GM19328 (cell line): ENCODE measurements at regions not wholly inside any gene's neighbourhood (a gene's known extent, or its start where the extent isn't known, plus 50 kb on each side); places are given as distances from the start of the nearest gene placed in this dataset.
"Not testable (repeated sequence)": the region's sequence is repeated elsewhere in the genome, so short reads cannot be mapped to it uniquely, and the experiment has no call there.

ENCODE experiments used
- ATAC-seq: cut with Tn5 transposase; IDR thresholded peaks from one replicate; pipeline ENCODE4 v1.9.1; 2021; ENCODE audit warnings: mild to moderate bottlenecking, moderate library complexity; ENCODE audit not compliant: unreplicated experiment

DNA sequence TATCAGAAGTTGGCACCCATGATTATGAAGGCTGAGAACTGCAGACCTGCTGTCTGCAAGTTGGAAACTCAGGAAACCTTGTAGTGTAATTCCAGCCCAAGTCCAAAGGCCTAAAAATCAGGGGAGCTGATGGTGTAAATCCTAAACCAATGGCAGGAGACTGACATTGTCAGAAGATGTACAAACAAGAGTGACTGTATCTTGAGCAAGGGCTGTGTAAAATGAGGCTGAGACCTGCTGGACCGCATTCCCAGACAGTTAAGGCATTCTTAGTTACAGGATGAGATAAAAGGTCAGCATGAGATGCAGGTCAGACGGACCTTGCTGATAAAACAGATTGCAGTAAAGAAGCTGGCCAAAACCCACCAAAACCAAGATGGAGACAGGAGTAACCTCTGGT is 147.7 kb downstream of the COG6 start:
- ATAC-seq = no peak

DNA sequence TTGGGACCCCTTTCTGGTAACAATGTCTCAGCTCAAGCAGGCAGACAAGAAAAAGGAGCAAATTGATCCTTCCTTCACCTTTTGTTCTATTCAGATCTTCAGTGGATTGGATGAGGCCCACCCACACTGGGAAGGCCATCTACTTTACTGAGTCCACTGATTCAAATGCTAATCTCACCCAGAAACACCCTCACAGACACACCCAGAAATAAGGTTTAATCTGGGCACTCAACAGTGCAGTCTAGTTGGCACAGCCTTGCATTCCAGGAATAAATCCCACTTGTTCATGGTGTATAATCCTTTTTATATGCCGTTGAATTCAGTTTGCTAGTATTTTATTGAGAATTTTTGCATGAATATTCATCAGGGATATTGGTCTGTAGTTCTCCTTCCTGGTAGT is 148.4 kb downstream of the COG6 start:
- no peak for ATAC-seq

DNA sequence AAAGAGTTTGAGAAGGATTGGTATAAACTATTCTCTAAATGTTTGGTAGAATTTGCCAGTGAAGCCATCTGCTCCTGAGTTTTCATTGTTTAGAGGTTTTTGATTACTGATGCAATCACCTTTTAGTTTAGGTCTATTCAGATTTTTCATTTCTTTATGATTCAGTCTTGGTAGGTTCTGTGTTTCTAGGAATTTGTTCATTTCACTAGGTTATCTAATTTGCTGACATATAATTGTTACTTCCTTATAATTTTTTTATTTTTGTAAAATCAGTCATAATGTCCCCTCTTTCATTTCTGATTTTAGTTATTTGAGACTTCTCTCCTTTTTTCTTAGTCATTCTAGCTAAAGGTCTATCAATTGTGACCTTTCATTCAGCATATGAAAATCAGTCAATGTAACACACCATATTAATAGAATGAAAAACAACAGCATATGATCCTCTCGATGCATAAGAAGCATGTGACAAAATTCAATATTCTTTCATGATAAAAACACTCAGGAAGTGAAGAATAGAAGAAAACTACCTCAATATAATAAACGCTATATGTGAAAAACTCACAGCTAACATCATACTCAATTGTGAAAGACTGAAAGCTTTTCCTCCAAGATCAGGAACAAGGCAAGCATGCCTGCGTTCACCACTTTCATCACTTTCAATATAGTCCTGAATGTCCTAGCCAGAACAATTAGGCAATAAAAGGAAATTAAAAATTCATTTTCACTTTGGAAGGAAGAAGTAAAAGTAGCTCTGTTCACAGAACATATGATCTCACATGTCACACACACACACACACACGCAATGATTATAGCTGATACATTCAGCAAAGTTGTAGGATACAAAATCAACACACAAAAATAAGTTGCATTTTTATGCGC is 149.1 kb downstream of the COG6 start:
- no peak for ATAC-seq

DNA sequence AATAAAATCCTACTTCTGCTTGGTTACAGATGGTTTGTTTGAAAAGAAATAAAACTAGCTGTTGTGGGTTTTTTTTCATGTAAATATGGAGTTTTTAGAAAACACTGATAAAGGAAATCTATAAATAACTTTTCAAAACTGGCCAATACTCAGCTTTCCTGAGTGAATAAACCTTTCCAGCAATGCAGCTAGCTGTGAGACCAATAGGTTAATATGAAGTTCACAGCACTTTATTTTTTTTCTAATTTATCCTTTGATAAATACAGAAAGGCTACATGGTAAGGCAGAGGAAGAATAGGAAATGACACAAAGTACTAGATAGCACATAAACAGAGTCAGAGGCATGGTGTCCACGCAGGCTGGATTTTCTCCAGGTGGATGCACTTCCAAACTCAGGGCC is 154.0 kb downstream of the COG6 start:
- no peak for ATAC-seq

DNA sequence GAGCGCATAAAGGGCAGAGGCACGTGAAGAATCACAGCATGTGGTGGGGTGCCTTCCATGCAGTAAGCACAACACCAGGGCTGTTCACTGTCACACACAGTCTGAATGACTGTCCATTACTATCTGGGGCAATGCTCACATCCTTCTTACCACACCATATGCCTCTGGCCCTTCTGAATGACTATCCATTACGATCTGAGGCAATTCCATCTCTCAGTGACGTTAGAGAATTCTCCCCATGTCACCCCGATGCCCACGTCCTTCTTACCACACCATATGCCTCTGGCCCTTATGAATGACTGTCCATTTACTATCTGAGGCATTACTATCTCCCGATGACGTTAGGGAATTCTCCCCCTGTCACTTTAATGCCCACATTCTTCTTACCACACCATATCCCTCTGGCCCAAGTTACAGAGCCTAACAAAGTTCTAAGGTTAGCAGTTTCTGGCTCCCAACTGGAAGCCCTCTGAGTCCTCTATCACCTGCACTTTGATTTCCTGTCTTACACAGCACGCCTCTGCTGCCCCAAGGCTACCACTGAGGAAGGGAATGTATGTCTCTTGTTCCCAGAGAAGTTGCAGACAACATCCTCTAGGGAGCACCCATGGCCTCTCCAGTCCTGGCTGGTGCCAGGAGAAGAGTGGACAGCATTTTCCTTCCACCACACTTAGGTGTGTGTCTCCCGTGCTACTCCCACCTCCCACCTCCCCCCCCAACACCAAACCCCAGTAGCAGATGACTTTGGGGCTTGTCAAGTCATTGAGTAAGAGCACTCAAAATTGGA is 154.8 kb downstream of the COG6 start:
- ATAC-seq = no peak

DNA sequence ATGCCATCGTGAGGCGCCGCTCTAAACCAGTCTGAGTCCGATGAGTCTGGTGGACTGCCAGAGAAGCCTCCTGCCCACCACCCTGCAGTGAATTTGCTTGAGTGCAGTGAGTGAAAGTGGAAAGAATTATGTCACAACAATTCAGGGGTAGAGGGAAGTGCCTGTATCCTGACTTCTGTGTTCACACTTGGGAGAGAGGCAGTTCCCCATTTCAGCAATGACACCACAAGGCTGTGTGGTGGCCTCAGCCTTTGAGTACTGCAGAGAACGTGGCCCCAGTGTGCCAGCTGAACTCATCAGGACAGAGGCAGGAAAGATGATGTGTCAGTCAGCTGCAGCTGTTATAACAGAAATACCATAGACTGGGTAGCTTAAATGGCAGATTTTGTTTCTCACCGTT is 155.6 kb downstream of the COG6 start:
- ATAC-seq = no peak

DNA sequence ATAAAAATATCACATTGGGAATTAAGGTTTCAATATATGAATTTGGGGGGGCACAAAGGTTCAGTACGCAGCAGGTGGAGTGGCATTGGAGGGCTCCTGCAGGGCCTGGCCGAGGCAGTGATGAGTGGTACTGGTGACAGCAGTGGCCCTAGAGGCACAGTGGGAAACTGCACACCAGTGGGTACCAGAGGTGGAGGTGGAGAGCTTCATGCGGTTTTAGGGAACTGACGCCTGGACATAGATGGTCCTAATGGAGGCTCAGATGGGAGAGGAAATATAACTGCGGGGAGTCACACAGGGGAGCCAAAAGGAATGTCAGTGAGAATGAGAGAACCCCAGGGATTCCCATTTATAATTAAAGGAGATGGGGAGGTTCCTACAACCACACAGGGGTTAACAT is 156.2 kb downstream of the COG6 start:
- no peak for ATAC-seq

DNA sequence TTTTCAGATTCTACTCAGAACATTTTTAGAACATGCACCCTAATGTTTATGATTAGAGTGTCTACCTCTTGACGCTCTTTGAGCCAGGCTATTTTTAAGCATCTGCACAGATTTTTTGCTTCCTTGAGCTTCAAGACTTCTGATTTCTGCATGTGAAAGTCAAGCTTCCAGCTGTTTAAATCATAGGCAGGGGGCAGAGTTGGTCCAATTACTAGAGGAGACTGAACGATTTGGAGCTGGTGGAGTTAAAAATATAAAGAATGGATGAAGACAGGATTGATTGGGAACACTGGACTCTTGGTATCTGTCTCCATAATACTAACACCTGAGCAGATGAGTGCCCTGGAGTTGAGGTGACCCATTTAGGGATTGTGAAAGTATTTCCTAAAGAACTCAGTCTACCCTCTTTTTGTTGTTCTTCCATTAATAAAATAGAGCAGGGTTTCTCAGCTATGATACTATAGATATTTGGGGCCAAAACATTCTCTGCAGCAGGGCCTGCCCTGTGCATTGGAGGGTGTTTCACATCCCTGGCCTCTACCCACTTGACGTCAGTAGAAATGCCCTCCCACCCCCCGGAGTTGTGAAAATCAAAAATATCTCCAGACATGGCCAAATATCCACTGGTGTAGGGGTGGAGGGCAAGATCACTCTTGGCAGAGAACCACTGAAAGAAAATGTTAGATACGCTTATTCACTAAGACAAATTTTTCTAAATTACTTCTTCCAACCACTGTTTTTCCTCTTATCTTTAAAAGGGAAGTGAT is 160.1 kb downstream of the COG6 start:
- ATAC-seq = no peak

DNA sequence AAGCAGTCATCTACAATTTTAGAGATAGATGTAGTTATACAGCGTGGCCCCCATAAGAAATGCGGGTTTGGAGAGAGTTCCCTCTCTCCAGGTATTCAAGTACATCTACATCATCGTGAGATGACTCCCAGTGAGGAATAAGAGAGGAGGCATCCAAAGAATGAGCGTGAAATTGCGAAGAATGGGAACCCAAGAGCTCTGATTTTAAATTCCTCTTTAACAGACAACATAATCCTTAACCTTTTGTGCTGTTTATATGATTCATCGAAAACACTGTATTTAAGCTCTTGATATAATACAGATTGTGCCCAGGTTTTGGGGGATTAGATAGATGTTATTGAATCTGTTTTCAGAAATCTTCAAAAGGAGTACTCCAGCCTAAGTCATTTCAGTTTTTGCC is 161.5 kb downstream of the COG6 start:
- ATAC-seq = no peak

DNA sequence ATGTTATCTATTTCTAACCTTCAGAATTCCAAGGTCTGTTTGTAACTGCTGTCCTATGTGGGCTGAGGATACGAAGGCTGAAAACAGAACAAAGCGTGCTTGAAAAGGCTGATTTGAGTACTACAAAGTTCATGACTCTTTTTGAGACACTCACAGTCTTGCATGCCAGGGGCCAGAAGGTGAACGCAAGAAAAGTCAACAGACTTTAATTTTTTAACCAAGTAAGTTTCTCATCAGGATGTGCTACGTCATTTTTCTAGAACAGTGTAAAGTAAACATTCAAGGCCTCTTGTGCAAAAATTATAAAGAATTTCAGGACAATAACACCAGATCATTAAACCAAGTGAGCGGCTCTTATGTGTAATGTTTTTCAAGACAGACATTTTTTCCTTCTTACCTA is 163.5 kb downstream of the COG6 start:
- no peak for ATAC-seq

DNA sequence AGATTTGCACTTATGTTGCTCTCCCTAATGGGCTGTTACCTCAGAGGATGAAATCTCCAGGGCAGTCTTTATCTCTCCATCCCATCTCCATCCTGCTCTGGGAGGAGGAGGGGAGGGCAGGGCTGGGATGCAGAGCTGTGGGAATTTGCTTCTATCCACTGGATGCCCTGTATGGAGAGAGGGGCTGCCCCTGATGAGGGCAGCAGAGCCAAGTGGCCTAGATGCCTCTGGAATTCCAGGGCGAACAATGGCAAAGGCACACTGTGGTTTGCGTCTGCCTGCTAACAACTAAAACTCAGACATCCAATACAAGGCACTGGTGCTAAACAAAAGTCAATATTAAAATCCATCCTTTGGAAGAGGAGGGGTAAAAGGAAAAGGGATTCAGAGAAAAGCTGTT is 165.1 kb downstream of the COG6 start:
- no peak for ATAC-seq

DNA sequence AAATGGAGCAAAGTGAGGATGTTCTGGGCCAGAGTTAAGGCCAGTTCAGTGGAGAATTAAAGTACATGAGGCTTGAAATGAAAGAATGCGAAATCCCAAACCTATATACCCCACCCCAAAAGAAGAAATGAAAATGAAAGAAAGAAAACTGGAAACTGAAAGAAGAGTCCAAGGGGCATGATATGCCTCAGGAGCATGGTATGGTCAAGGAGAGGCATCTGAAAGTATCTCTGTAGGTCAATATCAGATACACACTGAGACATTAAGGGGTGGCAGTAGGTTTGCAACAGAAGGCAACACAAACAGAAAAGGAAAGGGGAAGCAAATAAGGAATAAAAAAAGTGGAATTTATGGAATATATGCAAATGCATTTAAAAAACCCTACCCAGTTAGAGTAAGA is 166.5 kb downstream of the COG6 start:
- no peak for ATAC-seq

DNA sequence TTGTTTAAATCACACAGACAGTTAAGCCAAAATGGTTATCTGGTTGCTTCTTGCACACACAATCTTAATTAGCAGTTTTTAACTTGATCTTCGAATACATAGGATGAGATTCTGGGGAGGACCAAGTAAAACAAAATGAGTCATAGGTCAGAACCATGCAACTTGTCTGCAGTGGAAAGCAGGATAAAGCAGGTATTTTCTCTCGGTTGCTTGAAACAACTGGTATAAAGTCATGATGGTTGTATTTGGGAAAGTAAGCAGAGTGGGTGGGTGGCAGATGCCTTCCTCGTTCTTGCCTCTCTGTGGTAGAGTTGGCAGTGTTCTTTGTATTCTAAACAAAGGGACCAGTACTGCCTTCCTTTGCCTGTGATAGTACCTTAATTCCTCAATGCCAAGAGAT is 167.0 kb downstream of the COG6 start:
- ATAC-seq = no peak

DNA sequence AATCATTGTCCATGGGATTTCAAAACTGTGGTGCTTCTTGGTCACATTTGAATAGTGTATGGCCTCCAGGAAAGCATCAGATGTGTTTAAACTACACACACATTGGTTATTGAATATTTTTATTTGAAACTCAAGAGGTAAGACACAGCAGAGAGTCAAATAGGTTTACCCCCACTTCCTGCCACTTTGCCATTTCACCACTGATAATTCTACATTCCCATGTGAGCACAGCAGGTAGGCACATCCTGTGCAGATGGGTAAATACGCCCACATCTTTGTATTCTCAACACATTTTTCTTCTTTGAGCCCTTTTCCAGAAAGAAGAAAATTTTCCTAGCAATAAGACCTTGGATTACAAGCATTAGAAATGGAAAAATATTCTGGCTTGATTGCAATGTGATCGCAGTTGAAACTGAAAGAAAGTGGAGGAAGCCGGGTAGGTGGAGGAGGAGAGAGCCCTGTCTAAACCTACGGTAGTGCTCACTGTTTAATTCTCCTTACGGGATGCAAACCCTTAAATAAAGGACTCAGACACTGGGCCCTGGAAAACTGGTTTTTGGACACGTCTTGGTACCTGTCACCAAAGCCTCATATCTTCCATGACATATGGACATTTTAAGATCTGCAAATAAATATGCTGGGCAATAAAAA is 167.7 kb downstream of the COG6 start:
- no peak for ATAC-seq

DNA sequence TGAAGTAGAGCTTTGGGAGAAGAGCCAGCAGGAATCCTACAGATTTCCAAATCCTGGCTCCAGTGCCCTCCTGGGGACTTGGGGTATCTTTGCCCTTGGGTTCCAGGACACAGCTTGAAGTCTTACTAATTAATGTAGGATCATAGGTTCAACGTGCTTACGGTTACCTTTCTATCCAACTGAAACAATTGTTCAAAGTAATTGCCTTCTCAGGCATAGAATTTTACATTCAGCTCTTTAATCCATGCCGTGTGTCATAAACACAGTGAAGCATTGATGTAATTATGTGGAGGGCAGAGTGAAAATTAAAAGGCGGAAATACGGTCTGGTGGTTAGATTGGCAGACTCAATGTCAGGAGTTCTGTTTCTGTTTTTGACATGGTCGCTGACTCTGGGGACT is 170.4 kb downstream of the COG6 start:
- ATAC-seq = no peak

DNA sequence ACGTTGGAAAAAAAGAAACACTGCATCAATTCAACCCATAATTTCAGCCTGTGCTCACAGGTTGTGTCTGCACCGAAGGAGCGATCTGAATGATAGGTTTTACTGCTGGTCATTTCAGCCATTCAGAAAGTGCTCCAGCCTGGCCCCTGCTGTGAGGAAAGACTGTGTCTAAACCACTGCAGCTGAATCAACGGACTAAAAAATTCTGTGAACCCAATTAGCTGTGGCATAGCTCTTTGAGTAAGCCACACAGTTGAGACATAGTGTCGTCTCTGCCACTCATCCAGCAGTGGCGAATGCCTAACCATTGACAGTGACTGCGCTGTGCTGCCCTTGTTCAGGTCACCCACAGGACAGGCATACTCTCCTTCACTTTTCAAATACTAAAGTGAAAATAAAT is 179.8 kb downstream of the COG6 start:
- no peak for ATAC-seq

DNA sequence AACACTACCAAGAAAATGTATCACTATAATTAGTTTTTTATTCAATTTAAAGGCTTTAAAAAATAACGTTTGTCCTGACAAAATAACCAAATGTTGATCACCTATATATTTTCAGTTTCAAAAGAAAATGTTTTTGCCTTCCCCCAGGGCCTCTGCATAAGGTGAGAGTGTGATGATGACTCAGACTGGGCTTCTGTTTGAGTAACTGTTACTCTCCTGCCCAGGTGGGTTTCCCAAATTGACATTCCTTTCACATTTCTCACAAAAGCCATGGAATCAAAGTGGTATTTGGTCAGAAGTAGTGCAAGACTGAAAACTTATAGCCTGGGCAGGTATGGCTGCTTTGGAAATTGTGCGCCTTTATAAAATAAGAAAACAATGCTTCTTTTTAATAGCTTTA is 180.6 kb downstream of the COG6 start:
- no peak for ATAC-seq

DNA sequence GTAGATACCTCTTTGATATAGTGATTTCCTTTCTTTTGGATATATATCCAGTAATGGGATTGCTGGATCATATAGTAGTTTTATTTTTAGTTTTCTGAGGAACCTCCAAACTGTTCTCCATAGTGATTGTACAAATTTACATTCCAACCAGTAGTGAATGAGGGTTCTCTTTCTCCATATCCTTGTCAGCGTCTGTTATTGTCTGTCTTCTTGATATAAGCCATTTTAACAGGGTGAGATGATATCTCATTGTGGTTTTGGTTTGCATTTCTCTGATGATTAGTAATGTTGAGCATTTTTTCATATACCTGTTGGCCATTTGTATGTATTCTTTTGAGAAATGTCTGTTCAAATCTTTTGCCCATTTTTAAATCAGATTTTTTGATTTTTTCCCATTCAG is 182.4 kb downstream of the COG6 start:
- ATAC-seq = not testable (repeated sequence)

DNA sequence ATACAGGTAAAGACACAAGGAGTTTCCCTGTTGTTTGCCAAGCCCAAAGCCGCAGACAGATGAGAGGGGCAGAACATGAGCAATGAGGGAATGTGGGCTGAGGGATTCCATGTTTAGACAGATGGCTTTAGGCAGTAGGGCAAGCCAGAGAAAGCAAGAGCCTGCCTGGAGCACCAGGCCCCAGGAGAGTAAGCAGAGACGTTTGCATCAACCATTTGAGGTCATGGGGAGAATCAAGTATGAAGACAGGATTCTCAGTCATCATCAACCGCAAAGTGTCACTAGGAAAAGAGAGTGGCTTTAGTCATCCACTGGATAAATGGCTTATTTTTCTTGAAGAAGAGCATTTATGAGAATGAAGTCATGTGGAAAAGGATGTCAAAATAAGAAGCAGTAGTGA is 184.7 kb downstream of the COG6 start:
- ATAC-seq = no peak

DNA sequence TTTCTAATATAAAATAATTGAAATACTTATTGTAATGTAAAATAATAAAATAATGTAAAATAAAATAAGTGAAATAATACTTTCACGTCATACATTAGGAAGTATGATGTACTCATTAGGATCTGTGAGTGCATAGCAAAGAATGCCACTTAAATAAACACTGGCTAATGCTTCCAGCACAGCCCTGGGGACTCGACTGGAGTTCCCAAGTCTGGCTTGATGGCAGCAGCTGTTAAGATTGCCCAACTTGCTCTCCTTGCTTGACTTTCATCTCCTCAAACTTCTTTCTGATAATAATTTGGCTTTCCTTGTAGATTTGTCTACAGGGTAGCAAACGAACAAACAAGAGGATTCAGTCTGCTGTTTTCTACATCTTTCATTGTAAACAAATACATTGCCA is 191.9 kb downstream of the COG6 start:
- no peak for ATAC-seq

DNA sequence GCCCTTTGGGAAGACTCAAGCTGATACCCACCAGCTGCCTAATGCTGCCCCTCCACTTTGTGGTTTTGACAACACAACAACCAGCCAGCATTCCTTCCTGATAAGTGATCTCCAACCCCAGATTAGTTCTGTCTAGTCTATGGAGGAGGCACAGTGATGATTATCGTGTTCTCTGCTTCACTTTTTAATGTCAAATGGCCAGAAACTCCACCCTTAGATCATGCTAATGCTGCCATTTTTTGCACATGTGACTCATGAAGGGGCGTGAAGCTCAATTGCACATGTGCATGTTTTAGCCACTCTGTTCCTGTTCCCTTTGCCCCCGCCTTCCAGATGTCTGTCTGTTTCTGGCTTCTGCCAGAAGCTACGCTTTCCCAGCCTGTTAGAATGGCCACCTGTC is 199.8 kb downstream of the COG6 start:
- no peak for ATAC-seq
